ENCODE measurements at regions not wholly inside any gene's neighbourhood (a gene's known extent, or its start where the extent isn't known, plus 50 kb on each side); places are given as distances from the start of the nearest gene placed in this dataset.

DNA sequence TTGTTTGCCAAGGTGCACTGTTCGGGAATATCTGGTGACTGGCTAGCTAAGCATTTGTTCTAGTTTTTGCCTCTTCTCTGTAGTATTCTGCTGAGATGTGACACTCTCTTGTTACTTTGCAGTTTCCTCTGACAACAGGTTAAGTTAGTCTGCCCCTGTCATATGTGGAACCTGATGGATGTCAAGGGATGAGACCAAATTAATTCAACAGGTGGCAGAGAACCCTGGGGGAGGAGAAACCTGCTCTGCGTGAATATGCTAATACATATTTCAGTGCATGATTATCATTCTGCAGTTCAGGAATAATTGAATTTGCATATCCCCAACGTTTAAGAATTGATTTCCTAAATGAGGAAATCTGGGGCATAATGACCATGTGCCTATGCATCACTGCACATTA, 777.3 kb downstream of the PDCD6IP start:
- TF ChIP-seq POLR2AphosphoS5 (IDR thresholded peaks at IDR 0.05) = no peak
- TF ChIP-seq, protein P1, sequence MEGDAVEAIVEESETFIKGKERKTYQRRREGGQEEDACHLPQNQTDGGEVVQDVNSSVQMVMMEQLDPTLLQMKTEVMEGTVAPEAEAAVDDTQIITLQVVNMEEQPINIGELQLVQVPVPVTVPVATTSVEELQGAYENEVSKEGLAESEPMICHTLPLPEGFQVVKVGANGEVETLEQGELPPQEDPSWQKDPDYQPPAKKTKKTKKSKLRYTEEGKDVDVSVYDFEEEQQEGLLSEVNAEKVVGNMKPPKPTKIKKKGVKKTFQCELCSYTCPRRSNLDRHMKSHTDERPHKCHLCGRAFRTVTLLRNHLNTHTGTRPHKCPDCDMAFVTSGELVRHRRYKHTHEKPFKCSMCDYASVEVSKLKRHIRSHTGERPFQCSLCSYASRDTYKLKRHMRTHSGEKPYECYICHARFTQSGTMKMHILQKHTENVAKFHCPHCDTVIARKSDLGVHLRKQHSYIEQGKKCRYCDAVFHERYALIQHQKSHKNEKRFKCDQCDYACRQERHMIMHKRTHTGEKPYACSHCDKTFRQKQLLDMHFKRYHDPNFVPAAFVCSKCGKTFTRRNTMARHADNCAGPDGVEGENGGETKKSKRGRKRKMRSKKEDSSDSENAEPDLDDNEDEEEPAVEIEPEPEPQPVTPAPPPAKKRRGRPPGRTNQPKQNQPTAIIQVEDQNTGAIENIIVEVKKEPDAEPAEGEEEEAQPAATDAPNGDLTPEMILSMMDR (IDR thresholded peaks at IDR 0.05 in 8 of 11, conservative IDR thresholded peaks at IDR 0.05 in 3 of 11) = no peak

Data from spleen (tissue), 7 donors.